NCI-H2107 (cell line): ENCODE measurements at regions not wholly inside any gene's neighbourhood (a gene's known extent, or its start where the extent isn't known, plus 50 kb on each side); places are given as distances from the start of the nearest gene placed in this dataset.
"Not testable (repeated sequence)": the region's sequence is repeated elsewhere in the genome, so short reads cannot be mapped to it uniquely, and the experiment has no call there.

Experiments
- DNase-seq: peaks from one replicate; lab custom pipeline; 2025; lab: John Stamatoyannopoulos, UW

GRCh38 chr16:29199626-29200025 is 206.9 kb downstream of the NPIPB11 start:
- DNase-seq = not testable (repeated sequence)

- no peak for DNase-seq
Observed at GRCh38 chr16:29198731-29199521, 207.6 kb downstream of the NPIPB11 start.

GRCh38 chr16:29198231-29198630 is 208.3 kb downstream of the NPIPB11 start:
- no peak for DNase-seq

- DNase-seq = not testable (repeated sequence)
Observed at GRCh38 chr16:29197494-29198100, 208.9 kb downstream of the NPIPB11 start.

GRCh38 chr16:29196746-29197145 is 209.8 kb downstream of the NPIPB11 start:
- not testable (repeated sequence) for DNase-seq

GRCh38 chr16:29195116-29195872 is 210.4 kb downstream of the LAT start:
- not testable (repeated sequence) for DNase-seq

- DNase-seq = not testable (repeated sequence)
Observed at GRCh38 chr16:29194185-29194844, 209.5 kb downstream of the LAT start.

GRCh38 chr16:29193634-29194033 is 208.8 kb downstream of the LAT start:
- not testable (repeated sequence) for DNase-seq

GRCh38 chr16:29193248-29193574 is 208.4 kb downstream of the LAT start:
- DNase-seq = not testable (repeated sequence)

GRCh38 chr16:29192329-29193247 is 207.7 kb downstream of the LAT start:
- no peak for DNase-seq

GRCh38 chr16:29191636-29192180 is 206.9 kb downstream of the LAT start:
- DNase-seq = not testable (repeated sequence)

GRCh38 chr16:29190553-29191431 is 205.9 kb downstream of the LAT start:
- not testable (repeated sequence) for DNase-seq

GRCh38 chr16:29188806-29189205 is 204.0 kb downstream of the LAT start:
- not testable (repeated sequence) for DNase-seq

GRCh38 chr16:29186306-29187220 is 201.7 kb downstream of the LAT start:
- DNase-seq = not testable (repeated sequence)

- not testable (repeated sequence) for DNase-seq
Observed at GRCh38 chr16:29185872-29186271, 201.0 kb downstream of the LAT start.

GRCh38 chr16:29184738-29185438 is 200.0 kb downstream of the LAT start:
- DNase-seq = not testable (repeated sequence)

GRCh38 chr16:29182940-29183868 is 198.4 kb downstream of the LAT start:
- DNase-seq = not testable (repeated sequence)
